ENCODE measurements at regions not wholly inside any gene's neighbourhood (a gene's known extent, or its start where the extent isn't known, plus 50 kb on each side); places are given as distances from the start of the nearest gene placed in this dataset.

GRCh38 chr13:62593804-62594203 is 1178.2 kb upstream of the PCDH20 start:
- H3K4me3 ChIP-seq (ENCODE audit: low read length, poor library complexity, severe bottlenecking) = no peak overlapping the region
- no peaks in the 10 kb centered on the region for H3F3A ChIP-seq (ENCODE audit: low read depth)
- no peak overlapping the region for H3K4me2 ChIP-seq (ENCODE audit: low read depth, low read length, poor library complexity, severe bottlenecking)
- H3K4me1 ChIP-seq (ENCODE audit: insufficient read depth, low read length, poor library complexity, severe bottlenecking) = no peaks in the 10 kb centered on the region
- no peaks in the 10 kb centered on the region for H3K79me2 ChIP-seq (ENCODE audit: insufficient read depth, low read length)
- H3K9me2 ChIP-seq (replicated peaks; ENCODE audit: low read depth, low read length) = no peaks in the 10 kb centered on the region; the same call in 1 of the 2 replicates
- H3K36me3 ChIP-seq (ENCODE audit: insufficient read depth, low read length) = no peaks in the 10 kb centered on the region
- H3K27me3 ChIP-seq (ENCODE audit: insufficient read depth, low read length, poor library complexity, severe bottlenecking) = no peaks in the 10 kb centered on the region
- H2AFZ ChIP-seq (ENCODE audit: low read length) = no peak overlapping the region
- no peak for TF ChIP-seq EZH2phosphoT487 (IDR thresholded peaks at IDR 0.05; ENCODE audit: borderline replicate concordance)
- TF ChIP-seq, protein P1, sequence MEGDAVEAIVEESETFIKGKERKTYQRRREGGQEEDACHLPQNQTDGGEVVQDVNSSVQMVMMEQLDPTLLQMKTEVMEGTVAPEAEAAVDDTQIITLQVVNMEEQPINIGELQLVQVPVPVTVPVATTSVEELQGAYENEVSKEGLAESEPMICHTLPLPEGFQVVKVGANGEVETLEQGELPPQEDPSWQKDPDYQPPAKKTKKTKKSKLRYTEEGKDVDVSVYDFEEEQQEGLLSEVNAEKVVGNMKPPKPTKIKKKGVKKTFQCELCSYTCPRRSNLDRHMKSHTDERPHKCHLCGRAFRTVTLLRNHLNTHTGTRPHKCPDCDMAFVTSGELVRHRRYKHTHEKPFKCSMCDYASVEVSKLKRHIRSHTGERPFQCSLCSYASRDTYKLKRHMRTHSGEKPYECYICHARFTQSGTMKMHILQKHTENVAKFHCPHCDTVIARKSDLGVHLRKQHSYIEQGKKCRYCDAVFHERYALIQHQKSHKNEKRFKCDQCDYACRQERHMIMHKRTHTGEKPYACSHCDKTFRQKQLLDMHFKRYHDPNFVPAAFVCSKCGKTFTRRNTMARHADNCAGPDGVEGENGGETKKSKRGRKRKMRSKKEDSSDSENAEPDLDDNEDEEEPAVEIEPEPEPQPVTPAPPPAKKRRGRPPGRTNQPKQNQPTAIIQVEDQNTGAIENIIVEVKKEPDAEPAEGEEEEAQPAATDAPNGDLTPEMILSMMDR (conservative IDR thresholded peaks at IDR 0.05; ENCODE audit: low read length) = no peak
- no peaks in the 10 kb centered on the region for H3K9me3 ChIP-seq (ENCODE audit: insufficient read depth, low read depth, low read length)
- H4K20me1 ChIP-seq (ENCODE audit: insufficient read depth, low read length, poor library complexity, severe bottlenecking) = no peaks in the 10 kb centered on the region
- no peak overlapping the region for H3K9ac ChIP-seq (ENCODE audit: low read depth, low read length, poor library complexity, severe bottlenecking)

GRCh38 chr13:62583466-62583865 is 1167.8 kb upstream of the PCDH20 start:
- H3F3A ChIP-seq (ENCODE audit: low read depth) = no peaks in the 10 kb centered on the region
- H3K36me3 ChIP-seq (ENCODE audit: insufficient read depth, low read length) = no peaks in the 10 kb centered on the region
- H3K4me2 ChIP-seq (ENCODE audit: low read depth, low read length, poor library complexity, severe bottlenecking) = no peak overlapping the region
- H2AFZ ChIP-seq (ENCODE audit: low read length) = no peak overlapping the region
- no peaks in the 10 kb centered on the region for H3K4me1 ChIP-seq (ENCODE audit: insufficient read depth, low read length, poor library complexity, severe bottlenecking)
- no peak overlapping the region for H3K9ac ChIP-seq (ENCODE audit: low read depth, low read length, poor library complexity, severe bottlenecking)
- no peaks in the 10 kb centered on the region for H3K27me3 ChIP-seq (ENCODE audit: insufficient read depth, low read length, poor library complexity, severe bottlenecking)
- H3K9me2 ChIP-seq (replicated peaks; ENCODE audit: low read depth, low read length) = no peaks in the 10 kb centered on the region
- H3K9me3 ChIP-seq (ENCODE audit: insufficient read depth, low read depth, low read length) = no peaks in the 10 kb centered on the region
- no peaks in the 10 kb centered on the region for H3K79me2 ChIP-seq (ENCODE audit: insufficient read depth, low read length)
- H3K4me3 ChIP-seq (ENCODE audit: low read length, poor library complexity, severe bottlenecking) = no peak overlapping the region
- TF ChIP-seq, protein P1 (conservative IDR thresholded peaks at IDR 0.05; ENCODE audit: low read length) = no peak
- no peak for TF ChIP-seq EZH2phosphoT487 (IDR thresholded peaks at IDR 0.05; ENCODE audit: borderline replicate concordance)
- H4K20me1 ChIP-seq (ENCODE audit: insufficient read depth, low read length, poor library complexity, severe bottlenecking) = no peaks in the 10 kb centered on the region

DNA sequence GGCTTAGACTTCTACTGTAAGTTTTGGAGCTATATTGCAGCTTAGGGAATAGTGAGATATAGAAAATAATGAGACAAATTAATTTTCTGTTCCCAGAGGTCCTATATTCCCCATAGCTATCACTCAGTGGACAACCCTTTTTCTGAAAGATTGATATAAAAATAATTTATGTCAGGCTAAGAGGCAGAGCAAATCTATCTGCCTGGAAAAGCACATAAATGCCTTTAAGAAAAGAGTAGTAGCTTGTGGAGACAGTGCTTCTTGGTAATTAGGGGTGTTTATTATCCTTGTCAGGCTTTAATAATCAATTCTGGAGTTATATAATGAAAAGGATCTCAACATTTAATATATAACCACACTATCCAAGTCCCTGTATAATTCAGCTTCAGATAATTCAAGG is 1162.8 kb upstream of the PCDH20 start:
- no peak overlapping the region for H2AFZ ChIP-seq (ENCODE audit: low read length)

More for the DNA sequence above, 1162.8 kb upstream of the PCDH20 start:
- H3K9me2 ChIP-seq (replicated peaks; ENCODE audit: low read depth, low read length) = no peaks in the 10 kb centered on the region
- H3F3A ChIP-seq (ENCODE audit: low read depth) = no peaks in the 10 kb centered on the region
- H3K79me2 ChIP-seq (ENCODE audit: insufficient read depth, low read length) = no peaks in the 10 kb centered on the region
- H3K4me2 ChIP-seq (ENCODE audit: low read depth, low read length, poor library complexity, severe bottlenecking) = no peak overlapping the region
- H4K20me1 ChIP-seq (ENCODE audit: insufficient read depth, low read length, poor library complexity, severe bottlenecking) = no peaks in the 10 kb centered on the region
- no peaks in the 10 kb centered on the region for H3K4me1 ChIP-seq (ENCODE audit: insufficient read depth, low read length, poor library complexity, severe bottlenecking)
- H3K9ac ChIP-seq (ENCODE audit: low read depth, low read length, poor library complexity, severe bottlenecking) = no peak overlapping the region
- H3K9me3 ChIP-seq (ENCODE audit: insufficient read depth, low read depth, low read length) = no peaks in the 10 kb centered on the region
- H3K4me3 ChIP-seq (ENCODE audit: low read length, poor library complexity, severe bottlenecking) = no peak overlapping the region
- no peaks in the 10 kb centered on the region for H3K36me3 ChIP-seq (ENCODE audit: insufficient read depth, low read length)
- H3K27me3 ChIP-seq (ENCODE audit: insufficient read depth, low read length, poor library complexity, severe bottlenecking) = no peaks in the 10 kb centered on the region
- TF ChIP-seq EZH2phosphoT487 (IDR thresholded peaks at IDR 0.05; ENCODE audit: borderline replicate concordance) = no peak
- TF ChIP-seq, protein P1 (conservative IDR thresholded peaks at IDR 0.05; ENCODE audit: low read length) = no peak

All from Loucy (cell line).